HCT116 (cell line): ENCODE measurements at regions not wholly inside any gene's neighbourhood (a gene's known extent, or its start where the extent isn't known, plus 50 kb on each side); places are given as distances from the start of the nearest gene placed in this dataset.

Experiments used
- ATAC-seq: fragments of 200-7000 bp; cut with Tn5 transposase; 2 replicates; pipeline ENCODE4 v1.9.1; 2020; ENCODE audit warnings: mild to moderate bottlenecking, moderate library complexity
- BruUV-seq: library from RNA; stranded (reverse); fragments of 400-500 nt; replicated peaks from 2 replicates; lab custom pipeline; 2021; lab: Mats Ljungman, UMichigan
- CTCF ChIA-PET: fragments of 300-600 bp; sonication (Branson Sonifier 250); formaldehyde crosslinking; loops from one replicate; lab custom pipeline; 2021; ENCODE audit warnings: antibody characterized with exemption; lab: Charles Lee
- POLR2A ChIA-PET: fragments of 300-600, 350-600 bp; sonication (Branson Sonifier 250); formaldehyde crosslinking; loops from one replicate; lab custom pipeline; 2021; ENCODE audit warnings: antibody characterized with exemption; lab: Charles Lee
- RAD21 ChIA-PET, 2 experiments: fragments of 300-600 bp; sonication (Branson Sonifier 250); formaldehyde crosslinking; loops; one replicate each; lab custom pipeline; 2023; ENCODE audit warnings: low total read pairs in 2 of 2; ENCODE audit not compliant: uncharacterized antibody in 2 of 2, unreplicated experiment in 2 of 2, low non-redundant PET in 1 of 2; lab: Charles Lee
- DNase-seq: peaks from one replicate; pipeline ENCODE4 v3.0.0-alpha.2; 2010; ENCODE audit warnings: low read depth, low spot score
- H2AFZ ChIP-seq: fragments of 200-600 bp; shearing (Covaris generic), sonication (generic); 2 replicates; pipeline ENCODE4 v1.6.1; 2017; ENCODE audit warnings: low read depth, mixed run types, mixed read lengths, antibody characterized with exemption, low read length; ENCODE audit not compliant: poor library complexity, severe bottlenecking
- H3K27ac ChIP-seq: 2 replicates; pipeline ENCODE4 v1.5.1; 2012; ENCODE audit warnings: low read depth, low read length
- H3K27me3 ChIP-seq: fragments of 200-600 bp; sonication (generic); 2 replicates; pipeline ENCODE4 v1.6.1; 2016; ENCODE audit warnings: mixed run types, low read length, mixed read lengths; ENCODE audit not compliant: insufficient read depth
- H3K36me3 ChIP-seq, 2 experiments: fragments of 200-500 bp in 1 of 2; fragments of 200-600 bp in 1 of 2; sonication (Bioruptor generic) in 1 of 2; sonication (generic) in 1 of 2; 2 replicates each; pipeline versions ENCODE4 v1.5.1 to v1.6.1; 2014 to 2016; ENCODE audit warnings: low read length in 2 of 2, inconsistent platforms in 1 of 2, mixed read lengths in 1 of 2, mixed run types in 1 of 2; ENCODE audit not compliant: insufficient read depth in 2 of 2, control insufficient read depth in 1 of 2
- H3K4me1 ChIP-seq, 2 experiments: fragments of 200-600 bp in 1 of 2; sonication (generic) in 1 of 2; 2 replicates each; pipeline versions ENCODE4 v1.5.1 to v1.6.1; 2012 to 2017; ENCODE audit warnings: low read length in 2 of 2, inconsistent platforms in 1 of 2, mild to moderate bottlenecking in 1 of 2, mixed read lengths in 1 of 2, mixed run types in 1 of 2, moderate library complexity in 1 of 2; ENCODE audit not compliant: insufficient read depth in 2 of 2, control insufficient read depth in 1 of 2
- H3K4me2 ChIP-seq: fragments of 200-600 bp; sonication (generic); 2 replicates; pipeline ENCODE4 v1.6.1; 2017; ENCODE audit warnings: mixed run types, low read length, mixed read lengths
- H3K4me3 ChIP-seq, 2 experiments: fragments of 200-600 bp in 1 of 2; sonication (generic) in 1 of 2; replicated peaks in 1 of 2; 2 replicates each; pipeline ENCODE4 v1.5.1; 2011 to 2016; ENCODE audit warnings: low read length in 2 of 2, control low read depth in 1 of 2, low read depth in 1 of 2, mild to moderate bottlenecking in 1 of 2, mixed read lengths in 1 of 2, mixed run types in 1 of 2
- H3K79me2 ChIP-seq: fragments of 200-600 bp; sonication (generic); 2 replicates; pipeline ENCODE4 v1.6.1; 2017; ENCODE audit warnings: mild to moderate bottlenecking, mixed run types, low read length, moderate library complexity, mixed read lengths; ENCODE audit not compliant: insufficient read depth
- H3K9ac ChIP-seq: fragments of 200-600 bp; sonication (generic); 2 replicates; pipeline ENCODE4 v1.6.1; 2016; ENCODE audit warnings: low read length, mixed read lengths
- H3K9me2 ChIP-seq: fragments of 200-600 bp; sonication (generic), shearing (Covaris generic); 2 replicates; pipeline ENCODE4 v1.6.1; 2017; ENCODE audit warnings: mixed run types, mild to moderate bottlenecking, moderate library complexity; ENCODE audit not compliant: insufficient read depth
- H3K9me3 ChIP-seq, 2 experiments: fragments of 200-500 bp in 1 of 2; fragments of 200-600 bp in 1 of 2; sonication (Bioruptor generic) in 1 of 2; sonication (generic) in 1 of 2; 2 replicates each; pipeline ENCODE4 v1.6.1; 2014 to 2017; ENCODE audit warnings: low read length in 2 of 2, mixed read lengths in 2 of 2, inconsistent platforms in 1 of 2, low read depth in 1 of 2, mild to moderate bottlenecking in 1 of 2, mixed run types in 1 of 2, moderate library complexity in 1 of 2; ENCODE audit not compliant: control insufficient read depth in 1 of 2, insufficient read depth in 1 of 2
- H4K20me1 ChIP-seq: fragments of 200-600 bp; sonication (generic), shearing (Covaris generic); 2 replicates; pipeline ENCODE4 v1.6.1; 2017; ENCODE audit warnings: mixed run types, mild to moderate bottlenecking, moderate library complexity; ENCODE audit not compliant: insufficient read depth
- CBX3 ChIP-seq: IDR thresholded peaks from 2 replicates; pipeline ENCODE4 v1.6.1; 2012; ENCODE audit warnings: low read depth
- CEBPB ChIP-seq: IDR thresholded peaks from 2 replicates; pipeline ENCODE4 v1.6.1; 2012; ENCODE audit warnings: low read depth
- EGR1 ChIP-seq: IDR thresholded peaks from 2 replicates; pipeline ENCODE4 v1.6.1; 2012; ENCODE audit warnings: low read depth
- RAD21 ChIP-seq: IDR thresholded peaks from 2 replicates; pipeline ENCODE4 v1.6.1; 2012; ENCODE audit warnings: low read depth, mild to moderate bottlenecking
- SIN3A ChIP-seq: IDR thresholded peaks from 2 replicates; pipeline ENCODE4 v1.6.1; 2012; ENCODE audit warnings: low read depth
- SRF ChIP-seq: IDR thresholded peaks from 2 replicates; pipeline ENCODE4 v1.6.1; 2012; ENCODE audit warnings: low read depth
- YY1 ChIP-seq: IDR thresholded peaks from 2 replicates; pipeline ENCODE4 v1.6.1; 2011; ENCODE audit warnings: low read length, low read depth, moderate library complexity, mild to moderate bottlenecking; ENCODE audit not compliant: insufficient replicate concordance; ENCODE audit errors: extremely low read depth
- ZNF274 ChIP-seq: fragments of 200-500 bp; sonication (Bioruptor generic); IDR thresholded peaks from 2 replicates; pipeline ENCODE4 v1.6.1; 2014; ENCODE audit warnings: mild to moderate bottlenecking, low read depth, low read length, inconsistent platforms
- intact Hi-C: fragments of 100-400 bp; cut with micrococcal nuclease; formaldehyde crosslinking; loops from 2 replicates; pipeline ENCODE4 v1.10.0; 2022
- TF ChIP-seq, protein P1 (sequence below): IDR thresholded peaks from 2 replicates; pipeline ENCODE4 v1.6.1; 2011; ENCODE audit warnings: mild to moderate bottlenecking, low read length, moderate library complexity; ENCODE audit not compliant: insufficient replicate concordance; ENCODE audit errors: extremely low read depth

DNA sequence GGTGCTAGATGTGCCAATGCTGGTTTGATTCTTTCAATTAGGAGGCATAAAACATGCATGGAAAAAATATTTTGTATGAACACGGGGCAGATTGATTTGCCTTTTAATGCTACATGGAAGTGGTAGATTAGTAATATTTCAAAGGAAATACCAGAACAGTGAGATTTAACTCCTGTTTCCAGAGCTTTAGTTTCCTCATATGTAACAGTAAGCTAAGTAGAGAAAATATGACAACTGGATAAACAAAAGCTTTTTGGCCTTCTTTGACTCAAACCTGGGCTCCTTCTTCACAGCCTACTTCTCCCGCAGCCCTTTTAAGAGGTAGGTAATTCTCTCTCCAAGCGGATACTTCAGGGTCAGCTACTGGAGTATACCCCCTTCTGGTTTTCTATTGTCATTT is 254.2 kb upstream of the TRPC7 start:
- CTCF ChIA-PET = no interaction called here
- Histone ChIP-seq H3K36me3 (no peaks in the 10 kb centered on the region), H3K27me3 (0 out of 2 replicates have a peak, but pooled peaks cover 3% of the 10 kb centered on the region), H3K9ac (no peak overlapping the region), H3K79me2 (no peaks in the 10 kb centered on the region), H3K4me1 (no peaks in the 10 kb centered on the region), H3K9me2 (no peaks in the 10 kb centered on the region), H3K9me3 (no peaks in the 10 kb centered on the region), H3K4me2 (no peak overlapping the region), H4K20me1 (no peaks in the 10 kb centered on the region), H3K4me3 (no peak overlapping the region), H3K27ac (no peak overlapping the region), H2AFZ (no peak overlapping the region)
- RAD21 ChIA-PET = no interaction called here
- ATAC-seq = no peak
- intact Hi-C loops = no loop called here
- no TSS peak for BruUV-seq
- no peak for DNase-seq
- POLR2A ChIA-PET = no interaction called here
- TF ChIP-seq SIN3A (no peak), SRF (no peak), YY1 (no peak), CBX3 (no peak), ZNF274 (no peak), EGR1 (no peak), RAD21 (no peak), CEBPB (no peak)
- TF ChIP-seq, protein P1, sequence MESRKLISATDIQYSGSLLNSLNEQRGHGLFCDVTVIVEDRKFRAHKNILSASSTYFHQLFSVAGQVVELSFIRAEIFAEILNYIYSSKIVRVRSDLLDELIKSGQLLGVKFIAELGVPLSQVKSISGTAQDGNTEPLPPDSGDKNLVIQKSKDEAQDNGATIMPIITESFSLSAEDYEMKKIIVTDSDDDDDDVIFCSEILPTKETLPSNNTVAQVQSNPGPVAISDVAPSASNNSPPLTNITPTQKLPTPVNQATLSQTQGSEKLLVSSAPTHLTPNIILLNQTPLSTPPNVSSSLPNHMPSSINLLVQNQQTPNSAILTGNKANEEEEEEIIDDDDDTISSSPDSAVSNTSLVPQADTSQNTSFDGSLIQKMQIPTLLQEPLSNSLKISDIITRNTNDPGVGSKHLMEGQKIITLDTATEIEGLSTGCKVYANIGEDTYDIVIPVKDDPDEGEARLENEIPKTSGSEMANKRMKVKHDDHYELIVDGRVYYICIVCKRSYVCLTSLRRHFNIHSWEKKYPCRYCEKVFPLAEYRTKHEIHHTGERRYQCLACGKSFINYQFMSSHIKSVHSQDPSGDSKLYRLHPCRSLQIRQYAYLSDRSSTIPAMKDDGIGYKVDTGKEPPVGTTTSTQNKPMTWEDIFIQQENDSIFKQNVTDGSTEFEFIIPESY = no peak
